ENCODE measurements at regions not wholly inside any gene's neighbourhood (a gene's known extent, or its start where the extent isn't known, plus 50 kb on each side); places are given as distances from the start of the nearest gene placed in this dataset.

DNA sequence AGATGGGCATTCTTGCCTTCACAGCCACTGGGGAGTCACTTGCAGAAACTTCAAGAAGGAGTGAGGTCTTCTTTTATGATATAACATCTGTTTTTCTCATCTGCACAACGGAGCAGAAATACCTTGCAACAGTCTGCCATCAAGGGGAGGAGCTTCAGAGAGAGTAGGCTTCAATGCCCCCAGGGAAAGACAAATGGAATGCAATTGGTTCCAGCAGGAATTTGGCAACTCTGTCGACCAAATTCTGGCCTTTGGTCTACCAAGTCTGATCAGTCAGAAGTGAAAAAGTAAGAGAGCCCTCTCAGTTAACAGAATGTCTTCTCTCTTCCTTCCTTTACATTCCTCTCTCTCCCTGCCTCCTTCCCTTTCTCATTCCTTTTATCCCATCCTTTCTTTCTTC, 229.3 kb downstream of the IDS start:
- no peak for DNase-seq

DNA sequence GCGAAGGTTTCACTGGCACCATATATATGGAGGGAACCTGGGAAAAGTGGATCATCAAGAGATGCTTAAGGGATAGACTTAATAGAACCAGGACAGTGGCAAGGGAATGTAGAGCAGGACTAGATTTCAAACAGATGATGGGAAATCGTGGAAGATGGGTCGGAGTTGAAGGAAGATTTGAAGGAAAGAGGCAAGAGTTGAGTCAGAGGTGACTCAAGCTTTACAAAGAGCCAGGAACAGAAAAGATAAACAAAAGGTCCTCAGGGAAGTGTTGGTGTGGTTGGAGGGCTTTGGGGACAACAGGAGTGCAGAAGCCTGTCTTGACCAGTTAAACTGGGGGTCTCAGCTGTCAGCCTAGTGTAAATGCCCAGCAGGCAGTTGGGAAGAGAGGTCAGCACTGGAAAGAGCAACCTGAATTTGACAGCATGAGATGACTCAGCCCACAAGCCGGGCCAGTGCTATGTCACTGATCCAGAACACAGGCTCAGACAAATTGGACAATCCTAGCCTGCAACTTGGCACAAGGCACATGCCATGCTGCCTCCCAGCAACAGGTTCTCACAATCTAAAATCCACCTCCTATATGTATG, 230.5 kb downstream of the IDS start:
- peak in 1 of 58 donors; percentile 0 for DNase-seq

DNA sequence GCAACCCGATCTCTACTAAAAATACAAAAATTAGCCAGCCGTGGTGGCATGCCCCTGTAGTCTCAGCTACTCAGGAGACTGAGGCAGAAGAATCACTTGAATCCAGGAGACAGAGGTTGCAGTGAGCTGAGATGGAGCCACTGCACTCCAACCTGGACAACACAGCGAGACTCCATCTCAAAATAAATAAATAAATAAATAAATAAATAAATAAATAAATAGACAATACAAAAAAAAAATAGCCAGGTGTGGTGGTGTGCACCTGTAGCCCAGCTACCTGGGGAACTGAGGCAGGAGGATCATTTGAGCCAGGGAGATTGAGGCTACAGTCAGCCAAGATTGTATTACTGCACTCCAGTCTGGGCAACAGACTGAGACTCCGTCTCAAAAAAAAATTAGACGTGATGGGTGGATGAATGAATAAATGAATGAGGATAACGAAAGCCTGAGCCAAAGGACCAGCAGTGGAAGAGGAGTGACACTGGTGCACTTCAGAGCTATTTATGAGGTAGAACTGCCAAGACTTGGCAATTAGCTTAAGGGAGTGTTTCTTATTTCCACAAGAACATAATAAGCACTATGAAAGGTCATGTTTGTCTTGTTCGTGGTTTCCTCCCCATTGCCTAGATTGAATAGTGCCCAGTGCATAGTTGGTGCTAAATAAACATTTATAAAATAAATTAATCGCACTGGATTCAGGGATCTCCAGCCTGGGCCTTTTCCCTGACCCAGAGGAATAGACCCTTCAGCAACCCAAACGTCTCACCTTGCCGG, 232.2 kb downstream of the IDS start:
- DNase-seq: no peak

DNA sequence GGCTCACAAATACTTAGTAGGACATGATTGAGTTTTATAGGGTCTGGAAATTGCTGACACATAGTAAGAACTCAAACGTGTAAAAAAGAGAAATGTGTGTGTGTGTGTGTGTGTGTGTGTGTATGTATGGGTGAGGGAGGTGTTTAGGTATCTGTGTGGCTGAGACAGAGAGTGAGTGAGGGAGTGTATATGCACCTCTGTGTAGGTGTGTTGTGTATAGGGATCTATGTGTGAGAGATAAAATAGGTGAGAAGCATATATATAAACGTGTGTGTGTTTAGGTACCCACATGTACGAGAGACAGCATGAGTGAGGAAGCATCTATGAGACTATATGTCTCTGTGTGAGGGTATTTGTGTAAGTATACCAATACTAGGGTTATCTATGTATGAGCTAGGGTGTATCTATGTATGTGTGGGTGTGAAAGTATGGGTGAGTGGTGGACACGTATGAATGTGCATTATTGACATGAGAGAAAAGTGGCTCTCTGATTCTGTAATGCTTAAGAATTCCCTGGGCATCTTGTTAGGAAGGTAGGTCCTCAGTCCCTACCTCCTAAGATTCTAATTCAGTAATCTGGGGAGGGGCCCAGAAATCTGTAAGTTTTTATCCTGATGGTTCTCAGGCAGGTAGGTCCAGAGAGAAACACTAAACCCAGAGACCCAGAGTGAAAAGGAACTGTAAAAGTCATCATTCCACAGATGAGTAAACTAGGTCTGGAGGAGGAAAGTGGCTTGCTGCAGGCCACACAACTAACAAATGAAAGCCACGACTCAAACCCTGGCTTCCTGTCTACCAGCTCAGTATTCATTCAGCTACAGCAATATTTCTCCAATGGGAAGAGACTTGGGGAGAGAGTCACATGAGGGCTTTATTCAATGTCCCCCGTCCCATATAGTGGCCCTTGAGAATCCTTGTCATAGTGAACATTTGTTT, 237.0 kb downstream of the IDS start:
- no peak for DNase-seq

DNA sequence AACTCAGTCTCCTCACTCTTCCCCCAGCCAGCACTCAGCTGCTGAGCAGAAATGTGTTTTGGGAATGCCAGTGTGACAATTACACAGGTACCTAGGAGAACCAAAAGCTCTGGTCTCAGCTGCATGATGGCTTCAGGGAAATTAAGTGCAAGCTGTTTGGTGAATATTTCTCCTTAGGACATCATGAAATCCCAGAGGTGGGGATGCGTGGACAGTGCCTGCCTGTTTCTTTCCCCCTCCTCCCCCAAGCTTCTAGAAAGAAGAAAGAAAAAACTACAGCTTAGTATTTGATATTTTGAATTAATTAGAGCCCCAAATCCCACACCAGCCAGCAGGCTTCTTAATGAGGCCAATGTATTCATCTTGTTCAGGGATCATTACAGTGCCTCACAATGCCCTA, 243.0 kb downstream of the IDS start:
- no peak for DNase-seq

DNA sequence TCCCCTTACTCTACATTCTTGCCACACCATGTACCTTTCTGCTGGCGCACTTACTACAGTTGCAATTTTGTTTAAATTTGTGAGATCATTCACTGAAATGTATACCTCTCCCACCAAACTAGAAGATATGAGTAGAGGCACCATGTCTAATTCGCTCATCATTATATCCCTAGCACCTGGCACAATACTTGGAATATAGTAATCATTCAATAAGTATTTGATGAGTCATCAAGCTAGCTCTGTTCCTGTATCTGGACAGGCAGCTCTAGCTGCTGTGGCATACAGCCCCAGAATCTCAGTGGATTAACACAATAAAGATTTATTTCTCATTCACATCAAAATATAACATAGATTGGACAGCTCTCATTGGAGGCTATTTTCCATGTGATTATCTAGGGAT, 245.9 kb downstream of the IDS start:
- no peak for DNase-seq

DNA sequence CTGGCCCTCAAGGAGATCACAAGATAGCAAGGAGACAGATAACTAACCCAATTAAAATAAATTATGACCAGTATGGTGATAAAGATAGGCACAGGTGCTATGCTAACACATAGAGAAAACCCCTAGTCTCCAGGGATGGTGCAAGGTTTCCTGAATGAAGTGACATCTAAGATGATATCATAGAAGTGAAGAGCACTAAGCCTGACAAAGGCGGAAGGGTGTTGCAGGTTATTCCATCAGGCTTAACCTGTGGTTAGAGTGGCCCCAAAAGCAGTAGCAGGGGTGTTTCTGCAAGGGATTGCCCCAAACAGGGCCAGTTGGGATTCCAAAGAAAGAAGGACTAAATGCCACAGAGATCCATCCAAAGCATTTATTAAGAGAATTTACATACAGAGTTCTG, 249.2 kb downstream of the IDS start:
- no peak for DNase-seq

DNA sequence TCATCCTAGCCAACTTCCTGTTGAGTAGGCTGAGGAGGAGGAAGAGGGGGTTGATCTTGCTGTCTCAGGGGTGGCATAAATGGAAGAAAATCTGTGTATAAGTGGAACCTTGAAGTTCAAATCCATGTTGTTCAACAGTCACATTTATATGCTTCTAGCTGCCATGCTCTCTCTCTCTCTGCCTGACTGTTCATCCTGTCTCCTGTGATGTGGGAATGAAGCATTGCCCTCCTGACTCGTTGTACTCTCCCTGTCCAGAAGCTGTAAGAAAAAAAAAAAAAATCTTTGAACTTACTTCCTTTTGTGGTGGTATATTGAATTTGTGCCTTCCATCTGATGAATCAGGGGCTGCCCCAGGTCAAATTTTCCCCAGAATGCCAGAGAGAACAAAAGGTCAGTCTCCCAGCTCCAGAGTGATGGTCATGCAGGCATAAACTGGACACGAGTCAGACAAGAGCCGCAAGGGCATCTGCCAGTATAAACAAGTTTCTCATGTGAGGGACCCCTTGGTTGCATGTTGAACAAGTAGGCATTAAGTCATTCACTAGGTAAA, 257.0 kb downstream of the IDS start:
- no peak for DNase-seq

DNA sequence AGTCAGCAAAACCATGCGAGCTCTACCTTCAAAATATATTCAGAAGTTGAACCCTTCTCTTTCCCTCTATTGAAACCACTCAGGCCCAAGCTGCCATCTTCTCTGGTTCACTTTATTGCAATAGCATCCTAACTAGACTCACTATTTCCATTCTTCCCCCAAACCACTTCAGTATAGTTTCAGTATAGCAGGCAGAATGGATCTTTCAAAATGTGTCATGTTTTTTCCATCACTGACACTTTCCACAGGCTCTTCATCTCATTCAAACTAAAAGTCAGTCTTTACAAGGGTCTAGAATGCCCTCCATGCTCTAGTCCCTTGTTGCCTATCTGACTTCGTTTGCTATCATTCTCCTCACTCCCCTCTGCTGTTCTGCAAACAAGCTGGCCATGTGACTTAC, 274.4 kb downstream of the IDS start:
- DNase-seq: no peak

DNA sequence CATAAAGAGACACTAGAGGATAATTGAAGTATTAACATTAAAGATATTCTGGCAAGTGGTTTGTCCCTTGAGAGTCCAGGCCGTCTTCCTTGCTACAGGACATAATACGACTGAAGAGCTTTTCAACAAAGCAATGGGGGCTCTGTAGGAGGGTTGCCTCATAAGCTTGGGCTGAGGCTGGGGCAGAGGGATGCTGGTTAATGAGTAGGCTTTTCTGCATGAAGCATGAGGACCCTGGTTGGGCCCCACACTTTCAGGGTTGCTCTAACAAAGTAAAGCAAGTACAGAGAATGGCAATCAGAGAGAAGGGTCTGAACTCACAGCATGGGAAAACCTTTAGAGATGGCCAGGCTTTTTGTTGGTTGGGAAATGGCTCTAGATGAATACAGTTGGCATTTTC, 281.3 kb downstream of the IDS start:
- no peak for DNase-seq

DNA sequence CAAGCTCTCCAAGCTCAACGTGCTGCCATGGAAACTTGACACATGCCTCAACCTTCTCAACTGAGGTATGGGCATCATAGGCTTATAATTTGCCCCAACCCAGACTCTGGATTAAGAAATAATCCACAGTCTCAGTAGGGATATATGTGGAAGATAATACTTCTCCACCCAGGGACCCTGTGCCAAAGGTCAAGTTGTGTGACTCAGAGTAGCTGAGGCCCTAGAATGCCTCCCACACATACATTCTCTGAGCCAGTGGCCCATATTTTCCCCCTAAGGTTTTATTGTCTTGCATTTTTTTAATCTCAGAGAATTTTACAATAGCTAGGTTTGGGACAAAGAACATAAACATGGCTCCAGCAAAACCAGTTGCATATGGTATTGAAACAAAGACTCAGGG, 283.1 kb downstream of the IDS start:
- DNase-seq: no peak

DNA sequence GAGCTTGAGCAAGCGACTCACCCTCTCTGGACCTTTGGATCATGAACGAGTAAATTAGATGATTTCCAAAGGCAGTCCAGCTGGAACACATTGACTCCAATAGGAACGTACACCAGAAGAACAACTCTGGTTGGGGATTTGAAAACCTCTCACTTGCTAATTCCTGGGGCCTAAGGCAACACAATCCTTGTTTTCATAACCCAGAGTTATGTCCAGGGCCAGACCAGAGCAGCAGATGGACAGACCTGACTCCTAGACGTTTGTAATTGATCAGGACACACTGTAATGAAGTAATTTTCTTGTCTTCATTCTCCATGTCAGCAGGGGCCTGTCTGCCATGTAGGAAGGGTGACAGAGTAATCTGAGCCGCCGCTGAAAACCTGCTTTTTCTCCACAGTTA, 283.9 kb downstream of the IDS start:
- no peak for DNase-seq

DNA sequence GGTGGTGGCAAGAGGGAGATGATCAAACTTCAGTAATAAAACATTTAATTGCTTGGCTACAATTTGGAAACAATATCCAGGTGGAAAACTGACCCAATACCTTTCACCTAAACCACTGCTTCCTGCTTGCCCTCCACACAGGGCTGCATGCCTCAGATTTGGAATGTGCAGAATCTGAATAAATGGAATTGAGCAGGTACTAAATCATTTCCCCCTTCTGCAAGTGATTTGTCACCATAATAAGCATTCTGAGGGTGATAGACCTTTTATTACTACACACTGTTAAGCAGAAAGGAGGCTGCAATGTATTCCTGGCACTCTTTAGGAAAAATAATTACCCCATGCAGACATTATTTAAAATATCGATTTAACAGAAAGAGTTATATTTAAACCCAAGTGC, 291.8 kb downstream of the IDS start:
- DNase-seq: no peak

DNA sequence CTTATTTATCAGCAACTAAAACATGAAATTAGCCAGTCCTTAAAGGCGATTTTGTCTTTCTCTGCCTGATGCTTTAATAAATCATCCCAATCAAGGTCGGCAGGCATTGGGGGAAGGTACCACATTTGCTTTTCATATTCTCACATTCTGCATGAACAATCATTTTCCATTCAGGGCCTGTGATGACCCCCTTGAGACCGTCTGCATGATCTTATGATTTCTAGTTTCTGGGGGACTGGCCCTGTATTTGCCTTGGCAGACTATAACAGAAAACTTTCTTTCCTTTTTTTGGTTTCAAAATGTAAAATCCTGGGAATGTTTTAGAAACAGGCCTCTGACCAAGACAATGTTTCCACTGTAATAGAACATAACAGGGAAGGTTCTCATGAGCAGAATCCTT, 296.8 kb downstream of the IDS start:
- no peak for DNase-seq

DNA sequence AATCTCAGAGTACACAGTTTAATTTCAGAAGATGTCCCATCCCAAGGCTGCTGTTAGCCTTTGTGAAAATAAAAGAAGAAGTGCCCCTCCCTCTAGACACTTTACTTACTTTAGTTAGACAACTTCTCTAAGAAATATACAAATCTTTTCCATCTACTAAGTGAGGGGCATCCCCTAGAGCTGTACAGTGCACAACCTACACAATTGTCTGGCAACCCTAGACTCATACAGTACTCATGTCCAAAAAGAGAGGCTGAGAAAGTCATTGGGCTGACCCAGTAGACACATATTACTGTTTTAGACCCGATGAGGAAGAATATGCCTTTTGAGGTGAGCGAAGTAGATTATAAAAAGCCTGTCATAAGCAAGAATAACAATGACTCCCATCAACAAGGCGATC, 297.6 kb downstream of the IDS start:
- no peak for DNase-seq

DNA sequence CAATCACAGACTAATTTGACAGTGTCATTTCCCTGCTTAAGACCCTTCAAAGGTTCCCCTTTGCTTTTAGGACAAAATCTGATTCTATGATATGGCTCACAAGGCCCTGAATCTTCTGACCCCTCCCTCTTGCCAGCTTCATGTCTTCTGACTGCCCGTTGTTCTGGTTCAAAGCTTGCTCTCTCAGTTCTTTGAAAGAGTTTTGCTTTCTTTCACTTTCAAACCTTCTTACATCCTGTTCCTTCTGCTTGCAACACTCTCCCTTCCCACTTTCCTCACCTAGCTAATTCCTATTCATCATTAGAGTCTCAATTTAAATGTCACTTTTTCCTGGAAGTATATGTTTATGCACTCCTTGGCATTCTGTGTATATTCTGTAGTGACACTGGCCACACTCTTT, 299.2 kb downstream of the IDS start:
- DNase-seq: no peak

DNA sequence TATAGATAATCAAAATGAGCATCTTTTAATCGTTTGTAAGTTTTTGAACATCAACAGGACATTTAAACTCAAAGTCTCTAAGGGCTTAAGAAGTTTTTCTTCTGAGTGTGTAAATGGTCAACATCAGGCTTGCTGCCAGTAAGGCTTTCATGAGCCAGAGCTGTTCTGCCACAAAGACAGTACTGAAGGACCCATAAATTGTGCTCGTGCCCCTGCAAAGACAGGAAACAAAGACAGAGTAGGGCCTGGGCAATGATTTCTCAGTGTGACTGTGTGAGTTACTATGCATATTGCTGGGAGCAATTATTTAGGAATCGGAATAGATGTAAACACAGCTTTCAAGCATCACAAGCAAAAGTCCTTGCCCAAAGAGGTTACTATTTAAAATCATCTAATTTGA, 300.0 kb downstream of the IDS start:
- no peak for DNase-seq

DNA sequence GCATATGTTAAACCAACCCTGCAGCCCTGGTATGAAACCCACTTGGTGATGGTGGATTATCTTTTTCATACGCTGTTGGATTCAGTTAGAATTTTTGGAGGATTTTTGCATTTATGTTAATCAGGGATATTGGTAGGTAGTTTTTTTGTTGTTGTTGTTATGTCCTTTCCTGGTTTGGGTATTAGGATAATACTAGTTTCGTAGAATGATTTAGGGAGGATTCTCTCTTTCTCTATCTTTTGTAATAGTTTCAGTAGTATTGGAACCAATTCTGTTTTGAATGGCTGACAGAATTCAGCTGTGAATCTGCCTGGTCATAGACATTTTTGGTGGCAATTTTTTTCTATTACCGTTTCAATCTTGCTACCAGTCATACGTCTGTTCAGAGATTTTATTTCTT, 305.4 kb downstream of the IDS start:
- no peak for DNase-seq

DNA sequence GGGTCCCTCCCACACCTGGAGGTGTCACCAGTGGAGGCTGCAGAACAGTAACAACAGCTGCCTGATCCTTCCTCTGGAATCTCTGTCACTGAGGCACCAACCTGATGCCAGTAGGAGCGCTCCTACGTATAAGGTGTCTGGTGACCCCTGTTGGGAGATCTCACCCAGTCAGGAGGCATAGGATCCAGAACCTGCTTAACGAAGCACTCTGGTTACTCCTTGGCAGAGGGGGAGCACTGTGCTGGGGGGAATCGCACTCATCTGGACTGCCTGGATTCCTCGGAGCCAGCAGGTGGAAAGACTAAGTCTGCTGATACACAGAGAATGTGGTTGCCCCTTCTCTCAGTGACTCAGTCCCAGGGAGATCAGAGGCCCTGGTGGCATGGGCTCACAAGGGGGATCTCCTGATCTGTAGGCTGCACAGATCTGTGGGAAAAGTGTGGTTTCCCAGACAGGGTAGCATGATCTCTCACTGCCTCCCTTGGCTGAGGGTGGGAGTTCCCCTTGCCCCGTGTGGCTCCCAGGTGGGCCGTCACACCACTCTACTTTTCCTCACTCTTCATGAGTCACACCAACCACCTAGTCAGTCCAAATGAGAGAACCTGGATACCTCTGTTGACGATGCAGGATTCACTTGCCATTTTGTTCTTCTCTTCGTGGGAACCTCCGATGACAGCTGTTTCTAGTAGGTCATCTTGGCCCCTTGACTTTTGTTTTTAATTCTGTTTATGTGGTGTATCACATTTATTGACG, 305.9 kb downstream of the IDS start:
- no peak for DNase-seq

DNA sequence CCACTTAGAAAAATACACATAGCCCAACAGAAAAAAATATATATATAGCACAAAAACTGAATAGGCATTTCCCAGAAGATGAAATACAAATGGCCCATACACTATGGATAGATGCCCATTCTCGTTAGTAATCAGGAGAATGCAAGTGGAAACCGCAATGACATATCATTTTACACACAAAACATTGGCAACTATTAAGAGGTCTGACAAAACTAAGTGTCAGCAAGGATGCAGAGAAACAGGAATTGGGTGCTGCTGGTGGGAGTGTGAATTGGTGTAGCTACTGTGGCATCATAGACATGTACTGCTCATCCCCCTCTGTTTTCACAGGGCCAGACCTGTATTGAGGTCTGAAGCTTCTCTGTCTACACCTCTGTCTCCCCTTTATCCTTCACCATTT, 320.0 kb downstream of the IDS start:
- no peak for DNase-seq

DNA sequence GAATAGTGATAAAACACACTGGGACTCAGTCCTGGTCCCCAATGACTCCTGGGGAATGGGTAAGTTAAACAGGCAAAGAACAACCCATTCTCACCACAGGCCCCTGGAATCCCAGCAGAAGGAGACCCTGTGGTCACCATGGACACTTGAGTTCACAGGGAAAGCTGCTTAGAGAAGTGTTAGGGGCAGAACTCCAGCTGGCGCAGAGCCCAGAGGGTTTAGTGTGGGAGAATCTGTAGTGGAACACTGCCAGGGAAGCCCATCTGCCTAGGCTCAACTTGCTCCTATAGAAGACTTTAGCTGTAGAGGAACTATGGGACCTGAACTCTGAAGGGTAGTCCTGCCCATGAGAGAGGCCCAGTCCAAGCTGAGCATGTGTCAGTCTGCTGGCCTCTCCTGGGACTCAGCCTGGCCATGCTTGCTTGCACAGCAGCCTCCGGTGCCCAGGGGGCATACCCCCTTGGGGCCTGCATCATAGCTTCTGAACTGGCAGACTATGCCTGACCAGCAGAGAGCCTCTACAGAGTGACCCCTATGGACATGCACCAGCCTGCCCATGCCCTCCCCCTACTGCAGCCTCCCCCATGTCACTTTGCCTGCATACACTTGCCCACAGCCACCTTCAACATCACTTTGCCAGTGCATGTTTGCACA, 343.5 kb downstream of the IDS start:
- DNase-seq: no peak
